ENCODE measurements at regions not wholly inside any gene's neighbourhood (a gene's known extent, or its start where the extent isn't known, plus 50 kb on each side); places are given as distances from the start of the nearest gene placed in this dataset.

DNA sequence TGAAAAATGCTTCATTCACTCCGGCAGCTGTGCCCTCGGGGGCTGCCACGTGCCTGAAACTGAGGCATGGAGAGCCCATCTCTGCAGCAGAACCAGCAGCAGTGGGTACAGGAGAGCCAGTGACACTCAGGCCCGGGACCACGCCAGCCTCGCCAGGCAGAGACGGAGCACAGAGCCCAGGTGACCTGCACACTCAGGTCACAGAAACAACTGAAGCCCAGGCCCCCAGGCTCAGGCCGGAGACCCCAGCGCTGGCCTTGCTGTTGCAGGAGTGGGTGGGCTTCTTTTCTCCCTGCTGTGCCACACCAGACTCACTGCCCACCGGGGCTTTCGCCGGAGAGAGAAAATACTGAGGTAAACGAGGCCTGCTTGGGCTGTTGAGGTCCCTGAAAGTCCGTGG lies 117.3 kb downstream of the SOX1 start:
- peaks cover 10% of the 10 kb centered on the region for H3K4me1 Mint-ChIP-seq
- Histone ChIP-seq H3K27ac (ENCODE audit: low read depth in 1 of 2, low read length in 2 of 2) (no peak overlapping the region), H3K27me3 (ENCODE audit: control insufficient read depth in 2 of 2, insufficient read depth in 2 of 2, low read length in 2 of 2) (no peaks in the 10 kb centered on the region), H3K9ac (ENCODE audit: insufficient read depth, low read length, poor library complexity, severe bottlenecking) (no peak overlapping the region), H3K36me3 (replicated peaks in 1 of 2; ENCODE audit: control insufficient read depth in 1 of 2, insufficient read depth in 2 of 2, low read length in 2 of 2) (no peaks in the 10 kb centered on the region), H3K4me3 (replicated peaks in 1 of 3; ENCODE audit: low read depth in 2 of 3, low read length in 3 of 3) (no peak overlapping the region), H2AFZ (ENCODE audit: insufficient read depth, low read depth, low read length, poor library complexity, severe bottlenecking) (no peak overlapping the region), H3K4me1 (ENCODE audit: control insufficient read depth in 1 of 2, insufficient read depth in 2 of 2, low read length in 2 of 2) (peaks cover 13 to 15% of the 10 kb centered on the region in 2 donors), H3K79me2 (ENCODE audit: insufficient read depth, low read length) (no peaks in the 10 kb centered on the region), H4K20me1 (ENCODE audit: insufficient read depth, low read length) (no peaks in the 10 kb centered on the region), H3K4me2 (replicated peaks; ENCODE audit: extremely low read depth, low read length, poor library complexity, severe bottlenecking) (no peak overlapping the region), H3K9me3 (replicated peaks in 1 of 2; ENCODE audit: control insufficient read depth in 1 of 2, insufficient read depth in 1 of 2, low read length in 2 of 2) (peaks cover 32 to 53% of the 10 kb centered on the region in 2 donors)
- no peaks in the 10 kb centered on the region for H3K36me3 Mint-ChIP-seq
- H3K4me3 Mint-ChIP-seq = no peak overlapping the region
- TF ChIP-seq, protein P1, sequence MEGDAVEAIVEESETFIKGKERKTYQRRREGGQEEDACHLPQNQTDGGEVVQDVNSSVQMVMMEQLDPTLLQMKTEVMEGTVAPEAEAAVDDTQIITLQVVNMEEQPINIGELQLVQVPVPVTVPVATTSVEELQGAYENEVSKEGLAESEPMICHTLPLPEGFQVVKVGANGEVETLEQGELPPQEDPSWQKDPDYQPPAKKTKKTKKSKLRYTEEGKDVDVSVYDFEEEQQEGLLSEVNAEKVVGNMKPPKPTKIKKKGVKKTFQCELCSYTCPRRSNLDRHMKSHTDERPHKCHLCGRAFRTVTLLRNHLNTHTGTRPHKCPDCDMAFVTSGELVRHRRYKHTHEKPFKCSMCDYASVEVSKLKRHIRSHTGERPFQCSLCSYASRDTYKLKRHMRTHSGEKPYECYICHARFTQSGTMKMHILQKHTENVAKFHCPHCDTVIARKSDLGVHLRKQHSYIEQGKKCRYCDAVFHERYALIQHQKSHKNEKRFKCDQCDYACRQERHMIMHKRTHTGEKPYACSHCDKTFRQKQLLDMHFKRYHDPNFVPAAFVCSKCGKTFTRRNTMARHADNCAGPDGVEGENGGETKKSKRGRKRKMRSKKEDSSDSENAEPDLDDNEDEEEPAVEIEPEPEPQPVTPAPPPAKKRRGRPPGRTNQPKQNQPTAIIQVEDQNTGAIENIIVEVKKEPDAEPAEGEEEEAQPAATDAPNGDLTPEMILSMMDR (IDR thresholded peaks at IDR 0.05) = no peak
- WGBS (ENCODE audit: insufficient coverage) = 81% methylated on average over 11 of the region's 14 CpGs
- H3K9me3 Mint-ChIP-seq = peaks cover 18 to 38% (median 28%) of the 10 kb centered on the region in 7 donors
- DNase-seq = no peak
- intact Hi-C loops (cut with micrococcal nuclease) = no loop called here
- no peak overlapping the region for H3K27ac Mint-ChIP-seq
- H3K27me3 Mint-ChIP-seq (ENCODE audit: low read depth in 3 of 3) = peaks cover 0 to 7% (median 1%) of the 10 kb centered on the region in 3 donors

DNA sequence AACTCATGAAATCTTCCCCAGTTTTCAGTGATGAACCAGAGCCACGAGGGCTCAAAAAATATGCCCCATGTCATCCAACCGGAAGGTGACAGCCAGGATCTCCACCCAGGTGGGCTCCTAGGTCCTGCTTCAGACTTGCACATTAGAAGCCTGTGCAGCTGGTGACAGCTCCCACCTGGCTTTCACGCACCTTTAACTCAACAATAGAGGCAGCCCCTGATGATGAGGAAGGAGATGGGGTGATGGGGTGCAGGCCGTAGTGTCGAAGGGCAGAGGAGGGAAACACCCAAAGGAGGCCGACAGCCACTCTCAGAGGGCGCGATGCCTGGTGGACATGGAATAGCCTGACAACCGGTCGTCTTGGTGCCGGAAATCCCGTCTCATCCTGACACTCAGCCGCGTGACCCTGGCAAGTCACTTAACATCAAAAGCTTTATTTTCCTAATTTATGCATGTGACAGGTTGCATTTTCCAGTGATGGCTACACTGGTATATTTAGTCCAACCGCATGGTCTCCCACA lies 118.0 kb downstream of the SOX1 start:
- TF ChIP-seq, protein P1 (IDR thresholded peaks at IDR 0.05) = no peak
- no peaks in the 10 kb centered on the region for H3K27me3 ChIP-seq (ENCODE audit: control insufficient read depth in 2 of 2, insufficient read depth in 2 of 2, low read length in 2 of 2)
- peaks cover 0 to 6% (median 1%) of the 10 kb centered on the region in 3 donors for H3K27me3 Mint-ChIP-seq (ENCODE audit: low read depth in 3 of 3)
- peaks cover 10% of the 10 kb centered on the region for H3K4me1 Mint-ChIP-seq
- peaks cover 32 to 53% of the 10 kb centered on the region in 2 donors for H3K9me3 ChIP-seq (replicated peaks in 1 of 2; ENCODE audit: control insufficient read depth in 1 of 2, insufficient read depth in 1 of 2, low read length in 2 of 2)
- H4K20me1 ChIP-seq (ENCODE audit: insufficient read depth, low read length) = no peaks in the 10 kb centered on the region
- intact Hi-C loops (cut with micrococcal nuclease) = no loop called here
- peaks cover 13 to 15% of the 10 kb centered on the region in 2 donors for H3K4me1 ChIP-seq (ENCODE audit: control insufficient read depth in 1 of 2, insufficient read depth in 2 of 2, low read length in 2 of 2)
- H3K9me3 Mint-ChIP-seq = peaks cover 20 to 40% (median 28%) of the 10 kb centered on the region in 7 donors
- H2AFZ ChIP-seq (ENCODE audit: insufficient read depth, low read depth, low read length, poor library complexity, severe bottlenecking) = no peak overlapping the region
- WGBS (ENCODE audit: insufficient coverage) = 79% methylated on average over 12 of the region's 15 CpGs
- H3K4me3 ChIP-seq (replicated peaks in 1 of 3; ENCODE audit: low read depth in 2 of 3, low read length in 3 of 3) = no peak overlapping the region
- no peak for DNase-seq
- no peaks in the 10 kb centered on the region for H3K36me3 ChIP-seq (replicated peaks in 1 of 2; ENCODE audit: control insufficient read depth in 1 of 2, insufficient read depth in 2 of 2, low read length in 2 of 2)
- no peaks in the 10 kb centered on the region for H3K36me3 Mint-ChIP-seq
- no peaks in the 10 kb centered on the region for H3K79me2 ChIP-seq (ENCODE audit: insufficient read depth, low read length)
- H3K9ac ChIP-seq (ENCODE audit: insufficient read depth, low read length, poor library complexity, severe bottlenecking) = no peak overlapping the region
- H3K4me2 ChIP-seq (replicated peaks; ENCODE audit: extremely low read depth, low read length, poor library complexity, severe bottlenecking) = no peak overlapping the region
- H3K4me3 Mint-ChIP-seq = no peak overlapping the region
- H3K27ac ChIP-seq (ENCODE audit: low read depth in 1 of 2, low read length in 2 of 2) = no peak overlapping the region
- H3K27ac Mint-ChIP-seq = no peak overlapping the region
